ENCODE measurements at regions not wholly inside any gene's neighbourhood (a gene's known extent, or its start where the extent isn't known, plus 50 kb on each side); places are given as distances from the start of the nearest gene placed in this dataset.

DNA sequence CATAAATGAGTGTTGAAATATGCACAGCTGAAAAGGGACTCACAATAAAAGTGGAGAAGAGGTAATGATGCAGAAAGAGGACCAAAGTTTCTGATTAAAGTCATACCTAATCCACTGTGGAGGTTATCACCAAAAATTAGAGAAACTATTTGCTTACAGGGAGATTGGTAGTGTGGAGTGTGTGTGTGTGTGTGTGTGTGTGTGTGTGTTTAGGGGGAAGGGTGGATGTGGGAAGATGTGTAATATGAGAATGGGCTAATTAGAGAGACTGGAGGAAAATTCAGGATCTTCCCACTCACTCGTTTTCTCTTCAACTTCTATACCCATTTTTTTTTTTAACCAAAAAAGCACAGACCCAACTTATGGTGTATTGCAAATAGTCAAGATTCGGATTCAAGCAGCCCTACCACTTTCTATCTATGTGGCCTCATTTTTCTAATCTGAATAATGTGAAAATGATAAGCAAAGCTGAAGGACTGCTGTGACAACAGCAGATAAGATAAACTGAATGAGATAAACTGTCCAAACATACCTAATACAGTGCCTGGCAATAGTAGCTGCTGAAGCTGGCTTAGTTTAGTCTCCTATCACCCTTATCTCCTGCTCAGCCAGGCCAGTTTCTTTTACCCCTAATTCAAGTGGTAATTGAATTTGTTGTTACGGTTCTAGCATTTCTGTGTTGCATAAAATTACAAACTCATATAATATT lies 501.1 kb downstream of the KDM4C start:
- Histone ChIP-seq H3K4me1 (ENCODE audit: control insufficient read depth, extremely low read depth, insufficient read depth, low read length) (no peaks in the 10 kb centered on the region), H3K79me2 (ENCODE audit: control insufficient read depth, insufficient read depth, low read length) (no peaks in the 10 kb centered on the region), H3K27me3 (ENCODE audit: control insufficient read depth, extremely low read depth, insufficient read depth, low read length) (no peaks in the 10 kb centered on the region), H3K9ac (ENCODE audit: control insufficient read depth, extremely low read depth, insufficient read depth, low read length) (no peak overlapping the region), H3K9me1 (ENCODE audit: control insufficient read depth, extremely low read depth, insufficient read depth, low read length) (no peaks in the 10 kb centered on the region), H4K20me1 (ENCODE audit: control insufficient read depth, extremely low read depth, insufficient read depth, low read length) (no peaks in the 10 kb centered on the region), H3K4me3 (ENCODE audit: control insufficient read depth in 2 of 3, extremely low read depth in 1 of 3, insufficient read depth in 2 of 3, low read depth in 1 of 3, low read length in 3 of 3) (no peak overlapping the region), H3K4me2 (ENCODE audit: control insufficient read depth, extremely low read depth, insufficient read depth, low read depth, low read length) (no peak overlapping the region), H3K27ac (ENCODE audit: control insufficient read depth, insufficient read depth, low read length) (no peak overlapping the region), H2AFZ (ENCODE audit: control insufficient read depth, low read length) (no peak overlapping the region), H3K9me3 (ENCODE audit: control insufficient read depth, low read depth, low read length) (no peaks in the 10 kb centered on the region), H3K36me3 (ENCODE audit: control insufficient read depth in 2 of 2, extremely low read depth in 1 of 2, insufficient read depth in 2 of 2, low read length in 2 of 2) (no peaks in the 10 kb centered on the region)
- TF ChIP-seq EZH2 (IDR thresholded peaks at IDR 0.05; ENCODE audit: low read length): no peak
- no peak for DNase-seq (ENCODE audit: low read depth, low spot score)
- dilution Hi-C loops (cut with MboI; ENCODE audit: extremely low pct_ligation_motif_present, low sequenced_read_pairs): no loop called here
- FAIRE-seq: no peak

DNA sequence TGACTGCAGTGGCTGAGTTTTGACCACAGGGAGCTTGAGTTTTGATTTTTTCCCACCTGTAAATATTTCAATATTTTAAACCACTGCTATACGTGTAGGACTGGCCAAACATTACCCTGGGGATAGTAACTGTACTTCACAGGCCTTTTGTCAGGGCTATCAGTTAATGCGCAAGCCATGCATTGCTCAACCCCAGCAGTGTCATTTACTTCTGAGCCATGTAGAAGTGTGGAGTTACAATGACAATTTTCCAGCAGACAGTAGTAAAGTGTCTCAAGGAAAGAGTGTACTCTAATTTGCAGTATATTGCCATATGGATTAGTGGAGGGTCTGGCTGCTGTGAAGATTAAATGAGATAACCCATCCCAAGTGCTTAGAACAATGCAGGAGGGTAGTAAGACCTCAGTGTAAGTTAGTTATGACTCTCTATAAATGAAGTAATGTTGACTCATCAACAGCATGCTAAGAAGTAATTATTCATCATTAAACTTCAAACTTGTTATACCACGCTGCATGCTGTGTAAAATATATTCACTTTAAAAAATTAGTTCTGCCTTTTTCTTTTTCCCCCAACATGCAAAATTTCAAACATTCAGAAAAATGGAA lies 489.2 kb downstream of the KDM4C start:
- no peak overlapping the region for H3K4me3 ChIP-seq (ENCODE audit: control insufficient read depth in 2 of 3, extremely low read depth in 1 of 3, insufficient read depth in 2 of 3, low read depth in 1 of 3, low read length in 3 of 3)
- no peaks in the 10 kb centered on the region for H4K20me1 ChIP-seq (ENCODE audit: control insufficient read depth, extremely low read depth, insufficient read depth, low read length)
- H3K9ac ChIP-seq (ENCODE audit: control insufficient read depth, extremely low read depth, insufficient read depth, low read length): no peak overlapping the region
- no peaks in the 10 kb centered on the region for H3K79me2 ChIP-seq (ENCODE audit: control insufficient read depth, insufficient read depth, low read length)
- H3K27me3 ChIP-seq (ENCODE audit: control insufficient read depth, extremely low read depth, insufficient read depth, low read length): no peaks in the 10 kb centered on the region
- DNase-seq (ENCODE audit: low read depth, low spot score) (no peak), FAIRE-seq (peak; percentile 32)
- H3K36me3 ChIP-seq (ENCODE audit: control insufficient read depth in 2 of 2, extremely low read depth in 1 of 2, insufficient read depth in 2 of 2, low read length in 2 of 2): no peaks in the 10 kb centered on the region
- H3K4me1 ChIP-seq (ENCODE audit: control insufficient read depth, extremely low read depth, insufficient read depth, low read length): no peaks in the 10 kb centered on the region
- dilution Hi-C loops (cut with MboI; ENCODE audit: extremely low pct_ligation_motif_present, low sequenced_read_pairs): no loop called here
- H3K9me1 ChIP-seq (ENCODE audit: control insufficient read depth, extremely low read depth, insufficient read depth, low read length): no peaks in the 10 kb centered on the region
- no peak for TF ChIP-seq EZH2 (IDR thresholded peaks at IDR 0.05; ENCODE audit: low read length)
- TF ChIP-seq, protein P1, sequence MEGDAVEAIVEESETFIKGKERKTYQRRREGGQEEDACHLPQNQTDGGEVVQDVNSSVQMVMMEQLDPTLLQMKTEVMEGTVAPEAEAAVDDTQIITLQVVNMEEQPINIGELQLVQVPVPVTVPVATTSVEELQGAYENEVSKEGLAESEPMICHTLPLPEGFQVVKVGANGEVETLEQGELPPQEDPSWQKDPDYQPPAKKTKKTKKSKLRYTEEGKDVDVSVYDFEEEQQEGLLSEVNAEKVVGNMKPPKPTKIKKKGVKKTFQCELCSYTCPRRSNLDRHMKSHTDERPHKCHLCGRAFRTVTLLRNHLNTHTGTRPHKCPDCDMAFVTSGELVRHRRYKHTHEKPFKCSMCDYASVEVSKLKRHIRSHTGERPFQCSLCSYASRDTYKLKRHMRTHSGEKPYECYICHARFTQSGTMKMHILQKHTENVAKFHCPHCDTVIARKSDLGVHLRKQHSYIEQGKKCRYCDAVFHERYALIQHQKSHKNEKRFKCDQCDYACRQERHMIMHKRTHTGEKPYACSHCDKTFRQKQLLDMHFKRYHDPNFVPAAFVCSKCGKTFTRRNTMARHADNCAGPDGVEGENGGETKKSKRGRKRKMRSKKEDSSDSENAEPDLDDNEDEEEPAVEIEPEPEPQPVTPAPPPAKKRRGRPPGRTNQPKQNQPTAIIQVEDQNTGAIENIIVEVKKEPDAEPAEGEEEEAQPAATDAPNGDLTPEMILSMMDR (optimal IDR thresholded peaks at IDR 0.05 in 1 of 3, IDR thresholded peaks at IDR 0.05 in 1 of 3, conservative IDR thresholded peaks at IDR 0.05 in 1 of 3; ENCODE audit: extremely low read depth in 1 of 3, insufficient read depth in 2 of 3, low read length in 3 of 3): no peak
- no peak overlapping the region for H3K4me2 ChIP-seq (ENCODE audit: control insufficient read depth, extremely low read depth, insufficient read depth, low read depth, low read length)
- H3K27ac ChIP-seq (ENCODE audit: control insufficient read depth, insufficient read depth, low read length): no peak overlapping the region
- H3K9me3 ChIP-seq (ENCODE audit: control insufficient read depth, low read depth, low read length): no peaks in the 10 kb centered on the region
- H2AFZ ChIP-seq (ENCODE audit: control insufficient read depth, low read length): no peak overlapping the region

All from keratinocyte (primary cell).